ENCODE measurements at regions not wholly inside any gene's neighbourhood (a gene's known extent, or its start where the extent isn't known, plus 50 kb on each side); places are given as distances from the start of the nearest gene placed in this dataset.

- H3K4me1 ChIP-seq: peaks cover 7% of the 10 kb centered on the region
- intact Hi-C loops (cut with DNase I): no loop called here
- TF ChIP-seq CTCF (IDR thresholded peaks at IDR 0.05) (no peak), POLR2AphosphoS5 (IDR thresholded peaks at IDR 0.05; ENCODE audit: insufficient read depth in 1 of 2, low read depth in 1 of 2) (no peak), POLR2A (IDR thresholded peaks at IDR 0.05) (no peak)
- no peaks in the 10 kb centered on the region for H3K9me3 ChIP-seq
- no peaks in the 10 kb centered on the region for H3K27me3 ChIP-seq
- no peak for DNase-seq (ENCODE audit: extremely low spot score in 2 of 2)
- H3K36me3 ChIP-seq: no peaks in the 10 kb centered on the region
- no peak overlapping the region for H3K27ac ChIP-seq
- H3K4me3 ChIP-seq: no peak overlapping the region
Observed at GRCh38 chr10:33386926-33387325, 52.5 kb upstream of the NRP1 start.

- DNase-seq (ENCODE audit: extremely low spot score in 2 of 2): no peak
Observed at GRCh38 chr10:33385686-33386085, 51.2 kb upstream of the NRP1 start.

GRCh38 chr10:33385015-33385414, 50.5 kb upstream of the NRP1 start:
- Histone ChIP-seq H3K27me3 (no peaks in the 10 kb centered on the region), H3K27ac (no peak overlapping the region), H3K36me3 (no peaks in the 10 kb centered on the region), H3K4me1 (peaks cover 13% of the 10 kb centered on the region), H3K4me3 (no peak overlapping the region), H3K9me3 (no peaks in the 10 kb centered on the region)
- TF ChIP-seq CTCF (IDR thresholded peaks at IDR 0.05): no peak
- TF ChIP-seq POLR2AphosphoS5 (IDR thresholded peaks at IDR 0.05; ENCODE audit: insufficient read depth in 1 of 2, low read depth in 1 of 2): no peak
- TF ChIP-seq POLR2A (IDR thresholded peaks at IDR 0.05): no peak
- intact Hi-C loops (cut with DNase I): no loop called here
- no peak for DNase-seq (ENCODE audit: extremely low spot score in 2 of 2)

More at GRCh38 chr10:33385686-33386085, 51.2 kb upstream of the NRP1 start:
- H3K4me1 ChIP-seq: peaks cover 13% of the 10 kb centered on the region
- H3K4me3 ChIP-seq: no peak overlapping the region
- no peak overlapping the region for H3K27ac ChIP-seq
- H3K9me3 ChIP-seq: no peaks in the 10 kb centered on the region
- intact Hi-C loops (cut with DNase I): no loop called here
- no peaks in the 10 kb centered on the region for H3K27me3 ChIP-seq
- no peaks in the 10 kb centered on the region for H3K36me3 ChIP-seq
- TF ChIP-seq POLR2AphosphoS5 (IDR thresholded peaks at IDR 0.05; ENCODE audit: insufficient read depth in 1 of 2, low read depth in 1 of 2): no peak
- no peak for TF ChIP-seq POLR2A (IDR thresholded peaks at IDR 0.05)
- TF ChIP-seq CTCF (IDR thresholded peaks at IDR 0.05): no peak
